Upper lobe of left lung (tissue), 4 donors: ENCODE measurements at regions not wholly inside any gene's neighbourhood (a gene's known extent, or its start where the extent isn't known, plus 50 kb on each side); places are given as distances from the start of the nearest gene placed in this dataset.

Experiments used
- EP300 ChIP-seq, 4 donors: sonication (generic); formaldehyde crosslinking; IDR thresholded peaks; one replicate each; pipeline ENCODE4 v1.5.1; 2017; ENCODE audit warnings: antibody characterized with exemption in 4 of 4, control low read depth in 2 of 4
- POLR2AphosphoS5 ChIP-seq, 2 donors: sonication (generic); formaldehyde crosslinking; IDR thresholded peaks; one replicate each; pipeline ENCODE4 v1.5.1; 2017; ENCODE audit warnings: antibody characterized with exemption in 2 of 2
- TF ChIP-seq, protein P1 (sequence below), 6 experiments: fragments of 450-650 bp in 4 of 6; fragments of 200-600 bp in 2 of 6; sonication (generic) in 2 of 6; IDR thresholded peaks; one replicate each; pipeline ENCODE4 v1.5.1; 2016 to 2019; ENCODE audit warnings: antibody characterized with exemption in 6 of 6

DNA sequence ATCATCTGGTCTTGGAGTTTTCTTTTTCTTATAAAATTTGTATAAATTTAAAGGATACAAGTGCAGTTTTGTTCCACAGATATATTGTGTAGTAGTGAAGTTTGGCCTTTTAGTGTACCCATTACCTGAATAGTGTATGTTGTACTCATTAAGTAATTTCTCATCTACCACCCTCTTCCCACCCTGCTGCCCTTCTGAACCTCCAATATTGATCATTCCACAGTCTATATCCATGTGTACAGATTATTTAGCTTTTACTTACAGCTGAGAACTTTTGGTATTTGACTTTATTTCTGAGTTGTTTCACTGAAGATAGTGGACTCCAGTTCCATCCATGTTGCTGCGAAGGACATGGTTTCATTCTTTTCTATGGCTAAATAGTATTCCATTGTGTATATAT is 63.1 kb upstream of the NR3C1 start:
- no peak for TF ChIP-seq EP300 (IDR thresholded peaks at IDR 0.05)
- TF ChIP-seq, protein P1, sequence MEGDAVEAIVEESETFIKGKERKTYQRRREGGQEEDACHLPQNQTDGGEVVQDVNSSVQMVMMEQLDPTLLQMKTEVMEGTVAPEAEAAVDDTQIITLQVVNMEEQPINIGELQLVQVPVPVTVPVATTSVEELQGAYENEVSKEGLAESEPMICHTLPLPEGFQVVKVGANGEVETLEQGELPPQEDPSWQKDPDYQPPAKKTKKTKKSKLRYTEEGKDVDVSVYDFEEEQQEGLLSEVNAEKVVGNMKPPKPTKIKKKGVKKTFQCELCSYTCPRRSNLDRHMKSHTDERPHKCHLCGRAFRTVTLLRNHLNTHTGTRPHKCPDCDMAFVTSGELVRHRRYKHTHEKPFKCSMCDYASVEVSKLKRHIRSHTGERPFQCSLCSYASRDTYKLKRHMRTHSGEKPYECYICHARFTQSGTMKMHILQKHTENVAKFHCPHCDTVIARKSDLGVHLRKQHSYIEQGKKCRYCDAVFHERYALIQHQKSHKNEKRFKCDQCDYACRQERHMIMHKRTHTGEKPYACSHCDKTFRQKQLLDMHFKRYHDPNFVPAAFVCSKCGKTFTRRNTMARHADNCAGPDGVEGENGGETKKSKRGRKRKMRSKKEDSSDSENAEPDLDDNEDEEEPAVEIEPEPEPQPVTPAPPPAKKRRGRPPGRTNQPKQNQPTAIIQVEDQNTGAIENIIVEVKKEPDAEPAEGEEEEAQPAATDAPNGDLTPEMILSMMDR (IDR thresholded peaks at IDR 0.05), result no peak
- TF ChIP-seq POLR2AphosphoS5 (IDR thresholded peaks at IDR 0.05), result no peak
